K562 (cell line): ENCODE measurements at regions not wholly inside any gene's neighbourhood (a gene's known extent, or its start where the extent isn't known, plus 50 kb on each side); places are given as distances from the start of the nearest gene placed in this dataset.

Experiments
- ATAC-seq: fragments of 200-7000 bp; cut with Tn5 transposase; 3 replicates; pipeline ENCODE4 v1.9.1; 2020; ENCODE audit warnings: moderate library complexity
- BruUV-seq: library from RNA; stranded (reverse); fragments of 400-500 nt; replicated peaks from 2 replicates; lab custom pipeline; 2021; lab: Mats Ljungman, UMichigan
- CTCF ChIA-PET: fragments of 300-600 bp; formaldehyde crosslinking; extraction: SDS; loops from one replicate; lab custom pipeline; 2021; ENCODE audit warnings: low intra/inter-chr PET ratio; lab: Yijun Ruan, JAX
- POLR2A ChIA-PET: fragments of 300-600, 350-650 bp; sonication (Branson Sonifier 250); formaldehyde crosslinking; extraction: SDS; loops from one replicate; lab custom pipeline; 2021; ENCODE audit warnings: antibody characterized with exemption, inconsistent platforms; lab: Yijun Ruan, JAX
- DNase-seq, 4 experiments: peaks; one replicate each; pipeline versions ENCODE4 v3.0.0 to v3.0.0-alpha.2; 2011 to 2018; ENCODE audit warnings: low spot score in 3 of 4, mixed read lengths in 3 of 4; ENCODE audit errors: extremely low read depth in 1 of 4
- FAIRE-seq: peaks from 2 replicates; lab custom pipeline; 2011; peaks lifted over from hg19 to GRCh38; lab: Jason Lieb, UNC
- H2AFZ ChIP-seq: 2 replicates; pipeline ENCODE4 v1.6.0; 2011; ENCODE audit warnings: low read depth, low read length, control low read depth, inconsistent platforms
- H3K27ac ChIP-seq: fragments of 200-600 bp; 3 replicates; pipeline ENCODE4 v1.8.0; 2011; ENCODE audit warnings: low read depth, mild to moderate bottlenecking, control low read depth, inconsistent platforms, low read length, moderate library complexity, mixed read lengths; ENCODE audit errors: extremely low read depth
- H3K27me3 ChIP-seq, 2 experiments: fragments of 300-600 bp in 1 of 2; 2 replicates in 1 of 2; 3 replicates in 1 of 2; pipeline versions ENCODE4 v1.6.0 to v1.8.0; 2011; ENCODE audit warnings: inconsistent platforms in 2 of 2, low read length in 2 of 2, mild to moderate bottlenecking in 1 of 2, mixed read lengths in 1 of 2, moderate library complexity in 1 of 2; ENCODE audit not compliant: control insufficient read depth in 2 of 2, insufficient read depth in 2 of 2
- H3K36me3 ChIP-seq: fragments of 300-600 bp; 3 replicates; pipeline ENCODE4 v1.8.0; 2011; ENCODE audit warnings: mild to moderate bottlenecking, low read length, inconsistent platforms; ENCODE audit not compliant: control insufficient read depth, insufficient read depth
- H3K4me1 ChIP-seq, 2 experiments: fragments of 200-600 bp in 1 of 2; replicated peaks in 1 of 2; 2 replicates in 1 of 2; 3 replicates in 1 of 2; pipeline versions ENCODE4 v1.5.1 to v1.8.0; 2011; ENCODE audit warnings: inconsistent platforms in 2 of 2, low read length in 2 of 2, mild to moderate bottlenecking in 1 of 2, mixed read lengths in 1 of 2, moderate library complexity in 1 of 2; ENCODE audit not compliant: control insufficient read depth in 2 of 2, insufficient read depth in 2 of 2
- H3K4me2 ChIP-seq: 2 replicates; pipeline ENCODE4 v1.6.1; 2011; ENCODE audit warnings: low read length, control low read depth, inconsistent platforms, mixed read lengths; ENCODE audit not compliant: insufficient read depth
- H3K4me3 ChIP-seq: fragments of 200-600 bp; sonication (generic), shearing (Covaris generic); 2 replicates; pipeline ENCODE4 v1.5.1; 2016; ENCODE audit warnings: control low read depth, inconsistent platforms
- H3K79me2 ChIP-seq: fragments of 200-600 bp; 3 replicates; pipeline ENCODE4 v1.8.0; 2011; ENCODE audit warnings: low read length, inconsistent platforms; ENCODE audit not compliant: control insufficient read depth, insufficient read depth
- H3K9ac ChIP-seq, 2 experiments: 2 replicates each; pipeline versions ENCODE4 v1.6.0 to v1.6.1; 2011; ENCODE audit warnings: low read depth in 2 of 2, low read length in 2 of 2, control low read depth in 1 of 2, inconsistent platforms in 1 of 2, mild to moderate bottlenecking in 1 of 2, mixed read lengths in 1 of 2; ENCODE audit not compliant: insufficient read depth in 1 of 2
- H3K9me1 ChIP-seq: one replicate; pipeline ENCODE4 v1.6.0; 2011; ENCODE audit warnings: inconsistent platforms, mild to moderate bottlenecking, low read length, moderate library complexity; ENCODE audit not compliant: control insufficient read depth, insufficient read depth
- H3K9me3 ChIP-seq: replicated peaks from 2 replicates; pipeline ENCODE4 v1.5.1; 2011; ENCODE audit warnings: low read depth, low read length, inconsistent platforms; ENCODE audit not compliant: control insufficient read depth, insufficient read depth
- H4K20me1 ChIP-seq: replicated peaks from 2 replicates; pipeline ENCODE4 v1.6.1; 2011; ENCODE audit warnings: low read length, inconsistent platforms, mixed read lengths; ENCODE audit not compliant: control insufficient read depth, insufficient read depth
- CHD1 ChIP-seq: fragments of 200-600 bp; sonication (generic); IDR thresholded peaks from one replicate; pipeline ENCODE4 v1.6.1; 2012; ENCODE audit warnings: mild to moderate bottlenecking, moderate library complexity, low read length, inconsistent platforms
- NFYB ChIP-seq: IDR thresholded peaks from 2 replicates; pipeline ENCODE4 v1.6.1; 2011; ENCODE audit warnings: mild to moderate bottlenecking, moderate library complexity; ENCODE audit not compliant: insufficient read length; ENCODE audit errors: extremely low read depth
- SMAD1 ChIP-seq: fragments of 150-350 bp; IDR thresholded peaks from 2 replicates; pipeline ENCODE4 v1.6.1; 2014; ENCODE audit warnings: low read length, low read depth; ENCODE audit not compliant: partially characterized antibody
- SRF ChIP-seq, 2 experiments: fragments of 250-450, 450-650 bp in 1 of 2; sonication (Bioruptor Pico) in 1 of 2; sonication (generic) in 1 of 2; formaldehyde crosslinking; IDR thresholded peaks; 2 replicates each; pipeline versions ENCODE4 v1.5.0 to v1.5.1; 2020 to 2022; ENCODE audit warnings: mild to moderate bottlenecking in 1 of 2, missing genetic modification reagents in 1 of 2
- THRAP3 ChIP-seq: fragments of 450-650 bp; IDR thresholded peaks from 2 replicates; pipeline ENCODE4 v1.6.1; 2016; ENCODE audit warnings: mild to moderate bottlenecking, inconsistent platforms, borderline replicate concordance
- ZEB2 ChIP-seq: fragments of 450-650 bp; IDR thresholded peaks from 2 replicates; pipeline ENCODE4 v1.6.1; 2016
- ZNF124 ChIP-seq: sonication (generic); formaldehyde crosslinking; IDR thresholded peaks from 2 replicates; pipeline ENCODE4 v1.8.1; 2022; ENCODE audit warnings: missing genetic modification reagents
- ZNF41 ChIP-seq: fragments of 250-450 bp; sonication (Bioruptor Pico); conservative IDR thresholded peaks from 2 replicates; pipeline ENCODE4 v1.4.0; 2020; ENCODE audit warnings: mild to moderate bottlenecking
- ZNF551 ChIP-seq: fragments of 250-450 bp; sonication (Bioruptor Pico); IDR thresholded peaks from 2 replicates; pipeline ENCODE4 v1.5.0; 2021; ENCODE audit warnings: mild to moderate bottlenecking, moderate library complexity
- WGBS: fragments of 100-300 bp; shearing (Covaris generic); methylation state at CpG from one replicate; pipeline ENCODE4 v1.1.6; 2016; ENCODE audit warnings: low coverage, mixed read lengths; ENCODE audit not compliant: insufficient coverage; ENCODE audit errors: missing lambda C conversion rate; 5-methylcytosine and 5-hydroxymethylcytosine counted together
- in situ Hi-C: fragments of 300-500 bp; cut with MboI; formaldehyde crosslinking; loops from 4 replicates; pipeline ENCODE4 v1.15.0; 2018; ENCODE audit warnings: inconsistent platforms, mixed read lengths
- intact Hi-C: fragments of 100-400 bp; cut with micrococcal nuclease; formaldehyde crosslinking; loops from 2 replicates; pipeline ENCODE4 v1.14.2; 2022
- TF ChIP-seq, protein P1 (sequence below): fragments of 250-450 bp; sonication (Bioruptor Pico); IDR thresholded peaks from 2 replicates; pipeline ENCODE4 v1.4.0; 2020; ENCODE audit warnings: mild to moderate bottlenecking, moderate library complexity, borderline replicate concordance

DNA sequence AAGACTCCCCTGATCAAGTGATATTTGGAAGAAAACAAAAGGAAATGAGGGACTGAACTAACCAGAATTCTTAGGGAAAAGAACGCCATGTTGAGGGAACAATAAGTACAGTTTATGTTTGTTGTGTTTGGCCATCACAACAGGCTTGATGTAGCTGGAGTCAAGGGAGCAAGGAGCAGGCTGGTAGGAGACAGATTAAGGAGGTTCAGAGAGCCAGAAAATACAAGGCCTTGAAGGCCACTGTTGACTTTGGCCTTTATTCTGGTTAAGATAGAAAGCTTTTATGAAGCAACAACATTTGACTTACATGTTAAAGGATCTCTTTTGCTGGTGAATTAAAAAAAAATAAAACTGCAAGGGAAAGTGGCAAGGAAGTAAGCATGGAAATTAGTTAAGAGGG lies 754.1 kb upstream of the SLC8A1 start:
- ChIA-PET POLR2A (no interaction called here), CTCF (no interaction called here)
- intact Hi-C loops = no loop called here
- H2AFZ ChIP-seq = no peak overlapping the region
- H3K9me3 ChIP-seq = peaks cover 2% of the 10 kb centered on the region; the same call in 1 of the 2 replicates
- H3K9me1 ChIP-seq = no peaks in the 10 kb centered on the region
- no peak for FAIRE-seq
- no peak overlapping the region for H3K9ac ChIP-seq
- no peaks in the 10 kb centered on the region for H3K27me3 ChIP-seq
- no TSS peak for BruUV-seq
- ATAC-seq = no peak
- H3K4me3 ChIP-seq = no peak overlapping the region
- H3K4me1 ChIP-seq = no peaks in the 10 kb centered on the region
- H3K36me3 ChIP-seq = no peaks in the 10 kb centered on the region
- no peak overlapping the region for H3K27ac ChIP-seq
- H3K4me2 ChIP-seq = no peak overlapping the region
- WGBS = 0% methylated on average over 1 of the region's 1 CpG
- DNase-seq = no peak
- no peaks in the 10 kb centered on the region for H3K79me2 ChIP-seq
- no peak for TF ChIP-seq SRF (CRISPR knock-in tag; IDR thresholded peaks at IDR 0.05)
- no peak for TF ChIP-seq ZNF41 (CRISPR knock-in tag)
- TF ChIP-seq THRAP3 = no peak
- no peak for TF ChIP-seq ZNF124 (CRISPR knock-in tag)
- TF ChIP-seq CHD1 = no peak
- TF ChIP-seq, protein P1, sequence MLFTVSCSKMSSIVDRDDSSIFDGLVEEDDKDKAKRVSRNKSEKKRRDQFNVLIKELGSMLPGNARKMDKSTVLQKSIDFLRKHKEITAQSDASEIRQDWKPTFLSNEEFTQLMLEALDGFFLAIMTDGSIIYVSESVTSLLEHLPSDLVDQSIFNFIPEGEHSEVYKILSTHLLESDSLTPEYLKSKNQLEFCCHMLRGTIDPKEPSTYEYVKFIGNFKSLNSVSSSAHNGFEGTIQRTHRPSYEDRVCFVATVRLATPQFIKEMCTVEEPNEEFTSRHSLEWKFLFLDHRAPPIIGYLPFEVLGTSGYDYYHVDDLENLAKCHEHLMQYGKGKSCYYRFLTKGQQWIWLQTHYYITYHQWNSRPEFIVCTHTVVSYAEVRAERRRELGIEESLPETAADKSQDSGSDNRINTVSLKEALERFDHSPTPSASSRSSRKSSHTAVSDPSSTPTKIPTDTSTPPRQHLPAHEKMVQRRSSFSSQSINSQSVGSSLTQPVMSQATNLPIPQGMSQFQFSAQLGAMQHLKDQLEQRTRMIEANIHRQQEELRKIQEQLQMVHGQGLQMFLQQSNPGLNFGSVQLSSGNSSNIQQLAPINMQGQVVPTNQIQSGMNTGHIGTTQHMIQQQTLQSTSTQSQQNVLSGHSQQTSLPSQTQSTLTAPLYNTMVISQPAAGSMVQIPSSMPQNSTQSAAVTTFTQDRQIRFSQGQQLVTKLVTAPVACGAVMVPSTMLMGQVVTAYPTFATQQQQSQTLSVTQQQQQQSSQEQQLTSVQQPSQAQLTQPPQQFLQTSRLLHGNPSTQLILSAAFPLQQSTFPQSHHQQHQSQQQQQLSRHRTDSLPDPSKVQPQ (CRISPR knock-in tag) = no peak
- no peak for TF ChIP-seq ZEB2
- TF ChIP-seq ZNF551 (CRISPR knock-in tag) = no peak
- TF ChIP-seq NFYB = no peak
- no peak for TF ChIP-seq SMAD1
- TF ChIP-seq, all 486 proteins: peak for 0
- H4K20me1 ChIP-seq = no peaks in the 10 kb centered on the region
- in situ Hi-C loops = no loop called here
